ENCODE measurements at regions not wholly inside any gene's neighbourhood (a gene's known extent, or its start where the extent isn't known, plus 50 kb on each side); places are given as distances from the start of the nearest gene placed in this dataset.

GRCh38 chrX:74980802-74981201 lies 55.5 kb upstream of the NEXMIF start:
- intact Hi-C loops (cut with micrococcal nuclease; ENCODE audit: unreplicated experiment), result no loop called here
- ChIA-PET CTCF (ENCODE audit: unreplicated experiment) (no interaction called here), POLR2A (interaction anchor here (0.7 kb wide), 1 partner anchor 171 kb away, joined by 3 read pairs; no protein-coding TSS in a partner anchor)
- BruUV-seq (replicated peaks), result no TSS peak
- TF ChIP-seq CTCF (conservative IDR thresholded peaks at IDR 0.05; ENCODE audit: low read length), result no peak
- no peak for TF ChIP-seq EZH2phosphoT487 (IDR thresholded peaks at IDR 0.05; ENCODE audit: borderline replicate concordance, low read depth, low read length)
- H3K9me2 ChIP-seq (ENCODE audit: insufficient read depth, low read length), result no peaks in the 10 kb centered on the region
- H3K79me2 ChIP-seq (ENCODE audit: insufficient read depth, low read depth, low read length), result no peaks in the 10 kb centered on the region
- no peaks in the 10 kb centered on the region for H4K20me1 ChIP-seq (ENCODE audit: insufficient read depth, low read length)
- H3K27ac ChIP-seq (ENCODE audit: low read depth, low read length, poor library complexity, severe bottlenecking), result no peak overlapping the region
- no peak for DNase-seq (ENCODE audit: low spot score)
- H3K4me3 ChIP-seq (ENCODE audit: low read depth, low read length, poor library complexity, severe bottlenecking), result no peak overlapping the region
- no peak overlapping the region for H3K4me2 ChIP-seq (ENCODE audit: low read length)
- no peak overlapping the region for H2AFZ ChIP-seq (ENCODE audit: low read length)
- no peaks in the 10 kb centered on the region for H3K9me3 ChIP-seq (ENCODE audit: low read length)
- no peaks in the 10 kb centered on the region for H3K4me1 ChIP-seq (ENCODE audit: insufficient read depth, low read length, poor library complexity, severe bottlenecking)
- no peaks in the 10 kb centered on the region for H3K36me3 ChIP-seq (ENCODE audit: insufficient read depth, low read length)

Data from OCI-LY7 (cell line).